HG03060 (cell line): ENCODE measurements at regions not wholly inside any gene's neighbourhood (a gene's known extent, or its start where the extent isn't known, plus 50 kb on each side); places are given as distances from the start of the nearest gene placed in this dataset.

Source experiments
- ATAC-seq: cut with Tn5 transposase; IDR thresholded peaks from one replicate; pipeline ENCODE4 v1.9.1; 2021; ENCODE audit warnings: low read depth, moderate number of reproducible peaks; ENCODE audit not compliant: unreplicated experiment

- ATAC-seq, result no peak
Measured at GRCh38 chr18:24771300-24771699, 310.9 kb downstream of the HRH4 start.

DNA sequence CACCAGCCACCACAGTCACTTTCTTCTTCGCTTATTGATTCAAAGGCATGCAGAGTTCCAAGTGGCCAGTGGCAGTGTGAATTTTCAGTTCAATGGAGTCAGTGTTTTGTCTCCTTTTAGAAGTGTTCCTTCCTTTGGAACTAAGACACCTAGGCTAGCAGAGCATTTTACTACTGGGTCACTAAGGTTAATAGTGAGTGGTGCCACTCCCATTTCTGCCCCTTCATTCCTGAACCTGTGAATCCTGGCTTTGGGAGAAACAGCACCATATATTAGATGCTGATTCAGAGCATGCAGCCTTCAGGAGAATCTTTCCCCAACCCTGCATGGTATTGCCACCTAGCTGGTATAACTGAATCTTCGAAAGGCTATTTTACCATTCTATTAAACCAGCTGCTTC, 312.7 kb downstream of the HRH4 start:
- no peak for ATAC-seq

DNA sequence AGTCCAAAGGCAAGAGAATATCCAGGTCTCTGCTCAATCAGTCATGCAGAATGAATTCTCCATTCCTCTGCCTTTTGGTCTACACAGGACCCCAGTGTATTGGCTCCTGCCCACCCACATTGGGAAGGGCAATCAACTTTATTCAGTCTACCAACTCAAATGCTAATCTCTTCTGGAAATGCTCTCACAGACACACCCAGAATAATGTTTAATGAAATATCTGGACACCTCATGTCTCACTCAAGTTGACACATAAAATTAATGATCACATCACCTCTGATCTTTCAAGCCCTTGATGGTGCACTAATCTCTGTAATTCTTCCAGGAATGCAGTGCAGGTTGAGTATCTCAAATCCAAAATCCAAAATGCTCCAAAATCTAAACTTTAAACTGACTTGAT, 315.6 kb downstream of the HRH4 start:
- ATAC-seq, result no peak

GRCh38 chr18:24778810-24779418, 318.5 kb downstream of the HRH4 start:
- no peak for ATAC-seq

DNA sequence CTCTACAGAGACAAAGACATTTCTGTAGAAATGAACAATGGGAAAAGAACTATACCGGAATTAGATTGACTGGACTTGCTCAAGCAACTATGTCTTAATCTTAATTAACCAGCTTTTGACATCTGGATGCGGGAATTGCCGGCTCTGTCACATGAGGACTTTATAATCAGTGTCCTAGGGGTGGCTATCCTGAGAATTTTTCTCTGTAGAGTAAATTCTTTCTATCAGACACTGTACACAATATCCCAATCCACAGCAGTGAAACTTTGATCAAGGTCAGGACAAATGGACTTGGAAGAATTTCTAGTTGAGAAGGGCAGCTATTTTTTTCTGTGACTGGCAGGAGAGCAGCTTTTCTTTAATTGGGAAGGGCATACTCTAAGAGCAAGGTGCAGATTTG, 322.1 kb downstream of the HRH4 start:
- ATAC-seq, result no peak

DNA sequence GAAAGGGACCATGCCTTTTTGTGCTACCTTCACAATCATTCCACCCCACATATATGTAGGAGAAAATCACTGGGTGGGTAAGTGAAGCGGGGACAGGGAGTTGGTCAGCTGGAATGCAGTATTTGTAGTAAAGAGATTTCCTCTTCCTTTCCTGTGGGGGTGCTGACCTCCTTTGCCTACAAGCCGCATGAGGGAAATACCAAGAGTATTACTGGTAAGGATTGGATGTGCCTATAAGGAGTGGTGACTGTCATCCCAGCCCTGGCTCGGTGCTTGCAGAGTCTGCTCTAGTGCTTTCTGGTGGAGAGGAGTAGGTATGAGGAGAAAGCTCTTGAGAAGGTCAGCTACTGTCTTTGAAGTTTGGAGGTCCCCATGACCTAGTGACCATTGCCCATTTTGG, 324.6 kb downstream of the HRH4 start:
- ATAC-seq, result no peak

- no peak for ATAC-seq
Measured at GRCh38 chr18:24786027-24786426, 325.6 kb downstream of the HRH4 start.

DNA sequence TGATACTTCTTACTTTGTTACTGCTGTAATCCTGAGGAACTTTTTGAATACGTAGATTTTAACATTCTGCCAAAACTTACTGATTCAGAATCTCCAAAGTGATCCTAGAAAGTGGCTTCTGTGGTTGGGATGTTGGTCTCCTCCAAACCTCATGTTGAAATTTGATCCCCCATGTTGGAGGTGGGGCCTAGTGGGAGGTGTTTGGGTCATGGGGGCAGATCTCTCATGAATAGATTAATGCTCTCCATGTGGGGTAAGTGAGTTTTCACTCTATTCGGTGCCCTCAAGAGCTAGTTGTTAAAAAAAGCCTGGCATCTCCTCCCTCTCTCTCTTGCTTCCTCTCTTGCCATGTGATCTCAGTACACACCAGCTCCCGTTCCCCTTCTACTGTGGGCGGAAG, 329.9 kb downstream of the HRH4 start:
- no peak for ATAC-seq

DNA sequence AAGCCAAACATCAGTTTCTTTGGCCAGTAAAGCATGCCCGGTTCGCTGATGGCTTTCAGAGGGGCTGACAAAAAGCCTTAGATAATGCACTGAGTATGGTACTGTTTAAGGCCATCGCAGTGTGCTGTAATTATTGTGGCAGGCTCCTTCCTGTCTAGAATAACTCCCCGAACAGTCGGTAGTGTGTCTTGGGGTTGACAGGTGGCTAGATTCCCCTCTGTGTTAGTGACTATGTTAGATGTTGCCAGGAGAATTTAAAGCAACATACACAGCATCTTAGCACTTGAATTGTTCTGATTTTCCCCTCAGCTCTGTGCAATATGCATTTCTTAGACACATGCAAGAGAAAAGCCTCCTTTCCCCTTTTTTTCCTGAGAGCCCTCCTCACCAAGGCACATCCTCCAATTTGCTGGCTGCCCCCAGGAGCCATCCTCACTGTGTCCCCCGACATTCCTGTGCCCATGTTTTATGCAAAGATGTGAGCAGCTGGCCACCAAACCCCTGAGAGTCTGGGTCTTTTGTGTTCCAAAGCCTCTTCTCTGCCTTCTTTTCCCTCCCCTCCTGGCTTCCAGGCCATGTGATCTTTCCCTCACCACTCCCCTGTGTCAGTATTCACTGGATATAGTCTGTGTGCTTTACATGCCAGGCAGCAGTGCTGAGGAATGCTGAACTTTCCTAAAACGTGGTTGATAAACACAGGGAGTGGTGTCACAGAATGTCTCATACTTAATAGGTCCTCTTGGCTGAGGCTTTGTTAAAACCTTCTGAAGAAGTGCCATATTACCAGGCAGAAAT, 331.5 kb downstream of the HRH4 start:
- ATAC-seq, result no peak

- ATAC-seq, result no peak
Measured at GRCh38 chr18:24793742-24794141, 333.3 kb downstream of the HRH4 start.

DNA sequence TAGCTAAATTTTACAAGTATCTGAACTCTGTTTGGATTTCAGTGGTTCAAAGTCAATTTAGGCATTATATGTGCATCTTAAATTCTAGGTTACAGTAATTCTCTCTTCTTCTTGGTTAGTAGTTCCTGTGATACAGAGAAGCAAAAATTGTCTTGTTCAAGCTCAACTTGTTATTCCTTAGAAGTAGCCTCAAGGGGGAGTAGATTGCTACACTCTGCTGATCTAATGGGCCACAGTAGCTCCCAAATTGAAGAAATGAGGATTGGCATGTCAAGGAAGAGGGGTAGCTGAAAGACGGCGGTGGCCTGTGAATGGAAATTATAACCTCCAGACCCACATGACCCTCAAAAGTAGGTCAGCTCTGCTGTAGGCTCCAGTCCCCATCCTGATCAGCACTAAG, 334.7 kb downstream of the HRH4 start:
- ATAC-seq, result no peak

- ATAC-seq, result no peak
Measured at GRCh38 chr18:24797981-24798380, 337.5 kb downstream of the HRH4 start.

GRCh38 chr18:24799176-24799575, 338.7 kb downstream of the HRH4 start:
- ATAC-seq, result no peak

- no peak for ATAC-seq
Measured at GRCh38 chr18:24799720-24800119, 339.3 kb downstream of the HRH4 start.

DNA sequence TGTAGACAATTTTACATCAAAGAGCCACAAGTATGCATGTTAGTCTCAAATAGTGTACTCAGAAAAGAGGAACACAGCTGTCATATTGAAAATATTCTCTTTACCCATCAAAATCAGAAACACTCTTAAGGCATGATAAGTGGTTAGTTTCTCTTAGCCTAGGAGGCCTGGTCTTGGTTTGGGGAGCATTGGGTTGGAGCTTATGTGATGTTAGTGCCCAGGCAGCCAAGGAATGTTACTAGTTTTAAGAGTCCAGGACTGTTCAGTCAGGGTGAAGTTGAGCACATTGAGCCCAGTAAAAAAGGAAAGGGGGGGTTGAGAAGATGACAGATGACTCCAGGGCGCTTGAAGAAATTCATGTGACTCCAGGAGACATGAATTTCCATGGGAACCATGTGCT, 340.6 kb downstream of the HRH4 start:
- ATAC-seq, result no peak

- no peak for ATAC-seq
Measured at GRCh38 chr18:24802456-24802855, 342.0 kb downstream of the HRH4 start.

DNA sequence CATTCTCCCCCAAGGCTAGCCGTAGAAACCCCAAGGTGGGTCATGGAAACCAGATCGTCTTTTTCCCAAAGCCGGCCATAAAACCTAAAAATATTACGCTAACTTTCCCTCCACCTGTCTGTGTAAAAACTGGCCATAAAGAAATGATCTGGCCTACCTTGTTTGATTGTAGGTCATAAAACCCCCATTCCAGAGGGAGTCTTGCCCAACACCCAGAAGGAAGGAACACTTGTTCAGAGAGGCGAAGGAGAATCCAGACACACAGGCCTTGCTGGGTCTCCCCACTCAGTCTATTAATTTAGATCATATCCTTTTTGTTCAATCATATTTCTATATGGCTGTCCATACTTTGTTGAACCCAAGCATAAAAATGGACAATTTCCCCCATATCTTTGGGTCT, 344.7 kb downstream of the HRH4 start:
- no peak for ATAC-seq

GRCh38 chr18:24809173-24809950, 348.9 kb downstream of the HRH4 start:
- no peak for ATAC-seq

DNA sequence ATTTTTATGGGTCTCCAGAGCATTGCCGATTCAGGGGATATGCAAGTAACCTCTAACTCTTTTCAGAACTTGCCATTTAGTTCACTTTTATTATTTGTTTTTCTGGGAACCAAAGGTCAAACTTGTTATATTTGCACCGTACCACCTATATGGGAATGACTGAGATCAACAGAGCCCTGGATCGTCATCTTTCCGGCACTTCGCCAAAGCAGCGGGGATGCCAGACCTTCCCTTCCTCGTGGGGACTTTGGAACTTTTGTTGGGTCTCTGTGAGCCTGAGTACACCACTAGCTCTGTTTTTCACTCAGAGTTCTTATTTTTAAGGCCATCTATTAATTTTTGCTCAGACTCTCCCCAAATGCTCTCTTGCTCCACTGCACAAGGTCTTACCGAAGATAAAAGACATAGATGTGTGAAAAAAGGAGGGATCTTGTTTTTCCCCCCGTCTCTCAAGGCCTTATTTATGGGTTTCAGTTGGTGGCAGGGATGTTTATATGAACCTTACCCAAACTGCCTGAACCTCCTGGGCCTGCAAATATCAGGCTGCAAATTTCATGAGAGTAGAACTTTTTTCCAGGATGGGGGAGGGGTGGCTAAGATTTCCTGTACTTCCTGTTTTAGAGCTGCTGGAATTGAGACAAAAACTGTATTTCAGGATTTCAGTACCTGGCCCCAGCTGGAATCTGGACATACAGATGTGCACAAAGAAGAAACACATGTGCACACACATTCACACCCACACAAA, 350.3 kb downstream of the HRH4 start:
- no peak for ATAC-seq

DNA sequence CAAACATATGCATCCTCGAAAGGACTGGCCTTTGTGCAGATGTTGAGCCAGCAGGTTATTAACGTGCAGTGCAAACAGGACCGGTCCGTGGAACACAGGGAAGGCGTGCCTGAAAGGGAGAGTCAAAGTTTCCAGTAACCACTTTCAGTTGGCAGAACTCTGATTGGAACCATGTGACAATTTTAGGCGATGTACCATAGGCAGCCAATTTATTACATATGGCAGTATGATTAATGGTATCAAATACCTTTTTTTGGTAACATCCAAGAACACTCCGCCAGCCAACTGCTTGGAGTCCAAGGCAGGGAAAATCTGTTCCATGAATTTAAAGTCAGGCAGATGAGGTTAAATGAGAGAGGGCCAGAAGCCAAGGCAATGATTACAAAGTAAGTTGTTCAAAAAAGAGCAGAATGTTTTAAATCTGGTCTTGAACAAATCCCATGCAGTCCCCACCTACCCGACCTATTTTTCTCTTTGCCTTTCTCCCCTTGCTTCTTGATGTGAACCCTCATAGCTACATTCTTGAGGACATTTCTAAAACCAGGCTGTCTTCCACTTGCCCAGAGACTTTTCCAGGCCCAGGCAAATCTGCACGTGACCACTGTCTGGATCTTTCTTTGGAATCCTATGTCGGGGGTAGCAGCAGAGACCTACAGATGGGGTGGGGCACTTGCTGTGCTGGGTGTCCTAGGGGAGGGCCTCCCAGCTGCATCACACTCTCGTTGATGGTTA, 351.7 kb downstream of the HRH4 start:
- no peak for ATAC-seq
